ENCODE measurements at regions not wholly inside any gene's neighbourhood (a gene's known extent, or its start where the extent isn't known, plus 50 kb on each side); places are given as distances from the start of the nearest gene placed in this dataset.

DNA sequence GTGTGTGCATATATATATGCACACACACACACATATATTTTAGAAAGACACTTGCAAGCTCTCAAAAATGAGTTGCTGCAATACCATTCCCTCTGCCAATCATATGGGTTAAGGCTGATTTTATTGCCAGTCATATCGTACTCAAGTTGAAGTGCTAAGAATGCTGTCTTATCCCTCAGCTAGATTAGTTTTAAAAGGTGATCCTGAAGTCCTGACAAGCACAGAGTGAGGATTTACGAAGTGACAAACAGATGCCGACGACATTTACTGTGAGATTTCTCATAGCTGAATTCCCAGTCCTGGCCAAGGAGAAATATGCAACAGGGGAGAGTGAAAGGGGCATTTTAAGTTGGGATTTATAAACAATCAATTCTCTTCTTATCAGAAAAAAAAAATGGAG is 126.2 kb upstream of the RBFOX1 start:
- TF ChIP-seq, protein P1, sequence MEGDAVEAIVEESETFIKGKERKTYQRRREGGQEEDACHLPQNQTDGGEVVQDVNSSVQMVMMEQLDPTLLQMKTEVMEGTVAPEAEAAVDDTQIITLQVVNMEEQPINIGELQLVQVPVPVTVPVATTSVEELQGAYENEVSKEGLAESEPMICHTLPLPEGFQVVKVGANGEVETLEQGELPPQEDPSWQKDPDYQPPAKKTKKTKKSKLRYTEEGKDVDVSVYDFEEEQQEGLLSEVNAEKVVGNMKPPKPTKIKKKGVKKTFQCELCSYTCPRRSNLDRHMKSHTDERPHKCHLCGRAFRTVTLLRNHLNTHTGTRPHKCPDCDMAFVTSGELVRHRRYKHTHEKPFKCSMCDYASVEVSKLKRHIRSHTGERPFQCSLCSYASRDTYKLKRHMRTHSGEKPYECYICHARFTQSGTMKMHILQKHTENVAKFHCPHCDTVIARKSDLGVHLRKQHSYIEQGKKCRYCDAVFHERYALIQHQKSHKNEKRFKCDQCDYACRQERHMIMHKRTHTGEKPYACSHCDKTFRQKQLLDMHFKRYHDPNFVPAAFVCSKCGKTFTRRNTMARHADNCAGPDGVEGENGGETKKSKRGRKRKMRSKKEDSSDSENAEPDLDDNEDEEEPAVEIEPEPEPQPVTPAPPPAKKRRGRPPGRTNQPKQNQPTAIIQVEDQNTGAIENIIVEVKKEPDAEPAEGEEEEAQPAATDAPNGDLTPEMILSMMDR (conservative IDR thresholded peaks at IDR 0.05; ENCODE audit: low read depth, low read length) = no peak
- TF ChIP-seq EZH2 (IDR thresholded peaks at IDR 0.05; ENCODE audit: low read length, unreplicated experiment) = no peak
